GM12865 (cell line): ENCODE measurements at regions not wholly inside any gene's neighbourhood (a gene's known extent, or its start where the extent isn't known, plus 50 kb on each side); places are given as distances from the start of the nearest gene placed in this dataset.
A peak's percentile ranks its signal among the peaks of the same experiment; 100 is the strongest.

Experiments used
- DNase-seq: peaks from one replicate; pipeline ENCODE4 v3.0.0; 2010; ENCODE audit warnings: low read depth
- H3K4me3 ChIP-seq: 2 replicates; pipeline ENCODE4 v1.5.1; 2011; ENCODE audit warnings: mild to moderate bottlenecking, low read depth, low read length, control low read depth
- CTCF ChIP-seq: IDR thresholded peaks from 2 replicates; pipeline ENCODE4 v1.5.1; 2011; ENCODE audit warnings: low read length, control low read depth, low read depth, inconsistent platforms; ENCODE audit not compliant: insufficient read depth; ENCODE audit errors: missing control alignments

GRCh38 chr20:23264545-23264944, 86.0 kb upstream of the NXT1 start:
- no peak for TF ChIP-seq CTCF
- no peak overlapping the region for H3K4me3 ChIP-seq
- no peak for DNase-seq

GRCh38 chr20:23260181-23260840, 90.3 kb upstream of the NXT1 start:
- no peak overlapping the region for H3K4me3 ChIP-seq
- no peak for DNase-seq
- TF ChIP-seq CTCF: no peak

- no peak for DNase-seq
- no peak for TF ChIP-seq CTCF
- H3K4me3 ChIP-seq: no peak overlapping the region
These were observed 91.9 kb upstream of the NXT1 start for GRCh38 chr20:23258747-23259121.

GRCh38 chr20:23257848-23258746, 92.5 kb upstream of the NXT1 start:
- no peak for TF ChIP-seq CTCF
- H3K4me3 ChIP-seq: no peak overlapping the region
- DNase-seq: no peak

GRCh38 chr20:23257106-23257761, 93.4 kb upstream of the NXT1 start:
- no peak for TF ChIP-seq CTCF
- H3K4me3 ChIP-seq: no peak overlapping the region
- peak; percentile 20 for DNase-seq

- no peak for TF ChIP-seq CTCF
- H3K4me3 ChIP-seq: no peak overlapping the region
- no peak for DNase-seq
These were observed 94.7 kb upstream of the NXT1 start for GRCh38 chr20:23255716-23256385.
